ENCODE measurements at regions not wholly inside any gene's neighbourhood (a gene's known extent, or its start where the extent isn't known, plus 50 kb on each side); places are given as distances from the start of the nearest gene placed in this dataset.

DNA sequence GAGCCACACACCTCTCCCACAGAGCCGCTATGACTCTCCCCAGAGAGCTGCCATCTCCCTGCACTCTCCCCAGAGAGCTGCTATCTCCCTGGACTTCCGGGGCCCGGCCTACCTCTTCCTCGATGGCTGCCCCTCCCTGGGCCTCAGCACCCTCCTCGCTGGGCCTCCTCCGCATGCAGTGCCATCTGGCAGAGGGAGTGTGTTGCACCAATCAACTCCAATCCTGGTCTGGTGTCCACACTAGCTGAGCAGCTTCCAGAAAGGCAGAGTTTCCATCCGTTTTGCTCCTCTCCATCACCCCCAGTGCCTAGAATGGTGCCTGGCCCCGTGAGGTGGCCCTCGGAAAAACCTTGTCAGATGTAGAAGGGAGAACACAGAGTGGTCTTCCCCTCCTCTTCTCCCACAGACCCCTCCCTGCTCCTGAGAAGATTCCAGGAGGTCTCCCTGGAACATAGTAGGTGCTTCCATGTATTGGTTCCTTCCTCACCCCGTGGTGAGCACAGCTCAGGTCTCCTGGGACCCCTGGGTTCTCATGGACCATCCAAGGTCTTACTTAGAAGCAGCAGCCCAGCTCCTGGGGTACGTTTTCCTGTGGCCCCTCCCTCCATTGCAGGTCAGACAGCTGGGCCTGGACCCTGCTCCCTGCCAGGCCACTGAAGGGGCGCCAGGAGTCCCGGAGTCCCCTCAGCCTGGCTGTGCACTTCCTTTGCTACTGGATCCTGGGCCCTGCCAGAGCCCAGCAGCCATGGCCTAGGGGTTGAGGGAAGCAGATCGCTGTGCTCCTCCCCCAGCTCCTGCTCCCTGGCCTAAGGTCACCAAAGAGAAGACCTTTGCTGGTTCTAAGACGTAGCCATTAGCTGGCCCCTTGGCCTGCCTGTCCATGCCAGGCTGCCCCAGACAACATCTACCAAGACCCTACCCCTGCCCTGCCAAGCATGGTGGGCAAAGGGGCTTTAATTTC lies 233.8 kb upstream of the GSE1 start:
- TF ChIP-seq POLR2AphosphoS5 (IDR thresholded peaks at IDR 0.05; ENCODE audit: borderline replicate concordance, low read depth, low read length): no peak
- TF ChIP-seq EZH2 (IDR thresholded peaks at IDR 0.05): no peak
